HG03039 (cell line): ENCODE measurements at regions not wholly inside any gene's neighbourhood (a gene's known extent, or its start where the extent isn't known, plus 50 kb on each side); places are given as distances from the start of the nearest gene placed in this dataset.
"Not testable (repeated sequence)": the region's sequence is repeated elsewhere in the genome, so short reads cannot be mapped to it uniquely, and the experiment has no call there.

ENCODE experiments used
- ATAC-seq: cut with Tn5 transposase; IDR thresholded peaks from one replicate; pipeline ENCODE4 v1.9.1; 2021; ENCODE audit warnings: mild to moderate bottlenecking, moderate library complexity; ENCODE audit not compliant: unreplicated experiment

DNA sequence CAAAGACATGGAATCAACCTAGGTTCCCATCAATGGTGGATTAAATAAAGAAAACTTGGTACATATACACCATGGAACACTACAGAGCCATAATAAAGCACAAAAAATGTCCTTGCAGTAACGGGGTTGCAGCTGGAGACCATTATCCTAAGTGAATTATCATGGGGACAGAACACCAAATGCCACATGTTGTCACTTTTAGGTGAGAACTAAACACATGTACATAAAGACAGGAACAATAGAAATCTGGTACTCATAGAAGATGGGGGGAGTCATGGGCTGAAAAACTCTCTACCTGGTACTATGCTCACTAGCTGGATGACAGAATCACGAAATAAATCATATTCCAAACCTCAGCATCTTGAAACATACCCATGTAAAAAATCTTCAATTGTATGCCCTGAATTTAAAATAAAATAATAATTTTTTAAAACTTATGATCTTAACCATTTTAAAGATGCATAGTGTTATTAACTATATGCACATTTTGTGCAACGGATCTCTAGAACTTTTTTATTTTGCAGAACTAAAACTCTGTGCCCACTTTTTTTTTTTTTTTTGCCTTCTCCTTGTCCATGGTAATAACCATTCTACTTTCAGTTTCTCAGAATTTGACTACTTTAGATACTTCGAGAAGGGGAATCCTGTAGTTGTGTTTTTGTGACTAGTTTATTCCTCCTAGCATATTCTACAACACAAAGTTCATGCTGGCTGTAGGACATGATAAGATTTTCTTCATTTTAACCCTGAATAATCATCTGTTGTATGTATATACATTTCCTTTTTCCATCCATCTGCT lies 1081.6 kb upstream of the ACO1 start:
- ATAC-seq, result peak; percentile 87

DNA sequence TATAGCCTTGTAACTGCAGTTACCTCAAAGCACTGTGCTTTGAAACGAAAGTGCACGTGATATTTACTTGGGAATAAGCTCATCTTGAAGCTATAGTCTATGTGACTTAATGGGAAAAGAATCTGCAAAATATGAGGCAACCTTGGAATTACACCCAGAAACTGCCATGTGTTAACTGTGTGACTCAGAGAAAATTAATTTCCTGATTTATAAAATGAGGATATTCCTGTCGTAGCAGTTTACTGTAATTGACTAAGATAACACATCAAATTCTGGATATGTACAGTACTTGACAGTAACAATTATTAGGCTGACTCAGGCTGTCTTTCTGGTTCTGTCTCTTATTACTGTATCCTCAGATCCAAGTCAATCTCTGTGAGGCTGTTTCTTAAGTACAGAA lies 1079.9 kb upstream of the ACO1 start:
- no peak for ATAC-seq

DNA sequence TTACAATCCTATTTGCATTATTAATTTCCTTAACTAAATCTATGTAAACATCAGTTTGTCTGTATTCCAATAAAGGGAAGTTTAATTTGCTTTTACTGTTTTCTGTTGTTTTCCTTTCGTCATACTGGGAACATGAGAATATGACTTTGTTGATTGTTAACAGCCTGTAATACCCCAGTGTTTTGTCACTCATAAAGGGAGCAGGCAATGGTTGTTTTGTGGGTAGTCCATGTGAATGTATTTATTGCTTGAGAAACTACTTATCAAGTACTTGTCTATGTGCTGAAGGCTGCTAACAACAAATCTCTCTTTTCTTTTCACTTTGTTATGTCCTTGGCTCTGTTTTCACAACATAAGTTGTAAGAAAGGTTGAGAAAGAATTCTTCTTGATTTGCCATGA lies 1070.2 kb upstream of the ACO1 start:
- ATAC-seq, result no peak

DNA sequence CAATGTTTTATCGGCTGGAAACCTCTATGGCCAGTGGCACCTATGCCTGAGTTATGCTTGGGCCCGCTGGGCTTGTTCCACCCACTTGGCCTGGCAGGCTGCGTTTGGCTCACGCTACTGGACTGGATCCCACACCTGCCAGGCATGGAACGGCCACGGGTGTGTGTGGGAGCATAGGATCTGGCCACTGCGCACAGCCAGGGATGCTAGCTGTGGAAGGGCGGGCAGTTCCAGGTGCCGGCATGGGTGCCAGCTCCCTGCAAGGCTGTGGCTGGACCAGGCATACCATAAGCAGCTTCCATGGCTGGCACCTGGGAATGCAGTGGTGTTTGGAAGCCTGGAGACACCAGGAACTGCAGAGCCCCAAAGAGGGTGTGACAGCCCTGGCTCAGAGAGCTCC lies 1063.9 kb upstream of the ACO1 start:
- no peak for ATAC-seq

DNA sequence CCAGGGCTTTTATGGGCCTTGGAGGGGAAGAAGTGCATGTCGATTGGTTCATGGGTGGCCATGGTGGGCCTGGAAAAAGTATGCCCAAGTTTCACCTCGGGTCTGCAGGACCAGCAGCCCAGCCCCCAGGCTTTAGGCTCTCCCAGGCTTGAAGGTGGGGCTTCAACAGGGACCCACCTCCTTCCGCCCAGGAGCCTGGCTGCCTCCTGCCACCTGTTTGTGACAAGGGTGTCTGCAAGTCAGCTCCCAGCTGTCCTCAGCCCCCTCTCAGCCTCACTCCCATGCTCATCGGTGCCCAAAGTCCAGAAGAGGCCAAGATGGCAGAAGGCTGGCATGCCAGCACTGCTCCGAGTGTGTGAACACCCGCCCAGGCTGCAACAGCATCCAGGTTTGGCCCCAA lies 1063.2 kb upstream of the ACO1 start:
- no peak for ATAC-seq

DNA sequence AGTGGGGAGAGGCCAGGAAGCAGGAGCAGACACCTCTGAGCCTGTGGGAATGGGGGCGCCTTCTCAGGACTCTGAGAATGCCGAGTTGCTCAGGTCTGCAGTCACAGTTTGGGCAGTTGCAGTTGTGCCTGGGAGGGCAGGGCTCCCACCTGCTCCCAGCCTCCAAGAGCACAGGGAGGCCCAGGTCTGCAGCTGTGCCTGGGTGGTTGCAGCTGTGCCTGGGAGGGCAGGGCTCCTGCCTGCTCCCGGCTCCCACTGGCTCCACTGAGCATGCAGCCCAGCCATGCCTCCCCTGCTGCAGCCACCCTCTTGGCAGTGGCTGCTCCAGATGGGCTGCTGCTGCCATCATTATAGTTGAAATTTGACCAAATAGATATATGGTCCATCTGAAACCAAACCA lies 1062.8 kb upstream of the ACO1 start:
- ATAC-seq, result no peak

DNA sequence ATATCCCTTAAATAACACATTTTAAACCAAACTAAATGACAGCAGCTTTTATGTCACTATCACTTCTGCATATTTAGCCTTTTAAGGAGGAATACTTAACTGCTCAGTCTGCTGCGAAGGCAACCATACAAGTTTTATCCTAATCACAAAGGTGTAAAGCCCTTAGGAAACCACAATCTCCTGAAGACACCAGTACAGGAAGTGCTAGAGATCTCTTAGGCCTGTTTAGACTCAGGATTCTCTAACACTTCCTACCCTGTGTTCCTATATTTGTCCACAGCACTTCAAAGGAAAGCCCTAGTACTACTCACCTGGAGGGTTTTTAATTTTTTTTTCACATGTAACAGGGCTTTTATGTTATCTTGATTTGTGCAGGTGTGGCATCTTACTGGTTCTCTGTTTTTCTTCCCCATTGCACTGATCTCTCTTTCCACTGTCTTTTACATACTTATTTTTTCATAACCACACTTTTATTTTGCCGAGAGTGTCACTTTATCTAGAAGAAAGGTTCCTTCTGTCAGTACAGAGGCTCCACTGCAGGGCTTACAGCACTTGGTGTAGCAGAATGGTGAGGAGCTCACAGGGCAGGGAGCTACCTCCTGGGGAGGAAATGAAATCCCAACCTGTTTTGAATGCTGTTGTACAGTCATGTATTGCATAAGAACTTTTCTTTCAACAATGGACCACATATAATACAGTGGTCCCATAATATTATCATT lies 1060.6 kb upstream of the ACO1 start:
- no peak for ATAC-seq

DNA sequence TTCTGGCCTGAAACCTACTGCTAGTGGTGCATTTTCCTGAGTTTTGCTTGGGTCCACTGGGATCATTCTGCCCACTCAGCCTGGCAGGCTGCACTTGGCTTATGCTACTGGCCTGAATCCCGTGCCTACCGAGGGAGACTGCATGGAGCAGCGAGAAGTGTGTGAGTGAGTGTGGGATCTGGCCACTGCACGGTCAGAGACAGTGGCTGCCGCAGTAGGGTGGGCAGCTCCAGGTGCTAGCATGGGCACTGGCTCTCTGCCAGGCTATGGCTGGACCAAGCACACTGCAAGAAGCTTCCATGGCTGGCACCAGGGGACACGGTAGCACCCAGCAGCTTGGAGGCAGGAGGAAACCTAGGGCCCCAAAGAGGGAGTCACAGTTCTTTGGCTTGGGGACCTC lies 1058.7 kb upstream of the ACO1 start:
- no peak for ATAC-seq

DNA sequence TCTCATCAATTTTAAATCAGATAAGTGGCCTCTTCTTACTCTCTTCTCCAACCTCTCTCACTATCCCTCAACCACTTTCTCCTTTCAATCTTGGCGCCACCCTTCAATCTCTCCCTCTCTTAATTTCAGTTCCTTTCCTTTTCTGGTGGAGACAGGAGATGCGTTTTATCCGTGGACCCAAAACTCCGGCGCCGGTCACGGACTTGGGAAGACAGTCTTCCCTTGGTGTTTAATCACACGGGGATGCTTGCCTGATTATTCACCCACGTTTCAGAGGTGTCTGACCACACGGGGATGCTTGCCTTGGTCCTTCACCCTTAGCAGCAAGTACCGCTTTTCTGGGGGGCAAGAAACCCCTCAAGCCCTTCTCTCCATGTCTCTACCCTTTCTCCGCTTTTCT lies 1057.6 kb upstream of the ACO1 start:
- ATAC-seq, result not testable (repeated sequence)

DNA sequence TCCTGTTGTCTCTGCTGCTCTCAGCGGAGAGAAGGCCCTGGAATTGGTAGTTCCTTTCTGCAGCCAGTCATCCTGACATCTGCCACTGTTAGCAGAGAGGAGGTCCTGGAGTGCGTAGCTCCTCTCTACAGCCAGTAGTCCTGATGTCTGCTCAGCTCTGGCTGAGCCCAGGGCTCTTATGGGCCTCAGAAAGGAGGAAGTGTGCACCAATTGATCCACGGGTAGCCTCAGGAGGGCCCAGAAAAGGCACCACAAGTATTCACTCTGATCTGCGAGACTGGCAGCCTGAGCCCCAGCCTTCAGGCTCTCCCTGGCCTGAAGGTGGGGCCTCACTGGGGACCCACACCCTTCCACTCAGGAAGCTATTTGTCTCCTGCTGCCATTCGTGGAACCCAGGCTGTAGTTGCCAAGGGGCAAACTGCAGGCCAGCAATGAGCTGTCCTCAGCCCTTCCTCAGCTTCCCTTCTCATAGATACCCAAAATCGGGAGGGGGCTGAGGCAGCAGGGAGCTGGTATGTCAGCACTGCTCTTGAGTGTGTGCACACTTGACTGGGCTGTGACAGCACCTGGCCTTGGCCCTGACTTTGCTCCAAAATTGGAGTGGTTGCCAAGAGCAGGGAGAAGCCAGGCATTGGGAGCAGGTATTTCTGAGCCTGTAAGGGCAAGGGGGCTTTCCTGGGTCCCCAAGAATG lies 1049.5 kb upstream of the ACO1 start:
- ATAC-seq, result no peak

DNA sequence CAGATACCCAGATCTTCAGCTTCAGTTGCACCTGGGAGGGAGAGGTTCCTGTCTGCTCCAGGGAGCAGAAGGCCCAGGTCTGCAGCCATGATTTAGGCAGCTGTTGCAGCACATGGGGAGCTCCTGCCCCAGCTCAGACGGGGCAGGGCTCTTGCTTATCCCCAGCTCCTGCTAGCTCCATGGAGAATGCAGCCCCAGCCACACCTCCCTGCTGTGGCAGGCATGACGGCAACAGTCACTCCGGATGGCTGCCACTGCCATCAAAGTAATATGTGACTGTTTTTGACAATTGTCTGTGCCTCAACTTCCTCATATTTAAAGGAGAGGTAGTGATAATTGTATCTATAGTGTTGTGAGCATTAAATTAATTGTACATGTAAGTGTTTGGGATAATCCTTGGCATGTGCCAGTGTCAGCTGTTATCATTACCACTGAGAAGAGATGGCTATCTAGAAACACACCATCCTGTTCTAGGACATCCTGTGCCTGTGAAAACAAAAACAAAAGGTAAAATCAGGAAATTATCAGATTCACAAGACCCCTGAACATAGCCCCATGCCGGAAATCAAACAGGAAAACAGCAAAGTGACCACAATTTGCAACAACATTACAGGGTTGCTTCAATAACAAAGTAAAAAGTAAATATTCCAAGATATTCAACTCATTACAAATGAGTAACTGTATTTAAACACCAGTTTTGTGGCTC lies 1048.8 kb upstream of the ACO1 start:
- ATAC-seq, result no peak

DNA sequence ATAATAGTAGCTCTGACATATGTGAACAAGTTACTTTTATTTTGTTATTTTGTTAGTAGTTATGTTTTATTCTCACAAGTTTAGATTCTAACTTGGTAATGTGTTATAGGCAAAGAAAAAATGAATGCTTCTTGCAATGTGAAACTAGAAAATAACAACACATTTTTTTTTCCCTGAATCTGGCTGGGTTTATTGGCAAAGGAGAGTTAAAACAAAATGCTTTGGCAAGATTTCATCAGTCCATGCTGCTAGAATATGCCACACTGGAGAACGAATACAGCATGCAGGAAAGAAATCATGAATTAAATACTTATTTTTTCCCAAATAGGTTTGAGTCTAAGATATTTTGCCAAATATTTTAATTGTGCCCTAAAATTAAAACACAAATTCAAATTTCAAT lies 1048.1 kb upstream of the ACO1 start:
- ATAC-seq, result no peak

DNA sequence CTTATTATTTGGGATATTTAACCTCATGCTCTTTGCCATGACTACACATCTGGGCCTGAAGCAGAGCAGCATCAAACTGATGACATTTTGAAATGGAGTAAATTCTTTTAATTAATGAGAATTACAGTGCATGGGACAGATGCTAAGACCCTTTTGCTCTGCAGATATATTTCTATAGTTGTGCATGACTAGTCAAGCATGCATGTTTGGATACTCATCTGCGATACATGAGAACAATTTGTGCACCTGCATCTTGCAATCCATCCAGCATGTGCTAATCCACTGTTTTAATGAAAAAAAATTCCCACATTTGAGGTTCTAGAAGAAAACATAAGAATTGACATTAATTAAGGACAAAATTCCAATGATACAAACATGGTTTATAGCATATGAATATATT lies 1047.6 kb upstream of the ACO1 start:
- no peak for ATAC-seq

DNA sequence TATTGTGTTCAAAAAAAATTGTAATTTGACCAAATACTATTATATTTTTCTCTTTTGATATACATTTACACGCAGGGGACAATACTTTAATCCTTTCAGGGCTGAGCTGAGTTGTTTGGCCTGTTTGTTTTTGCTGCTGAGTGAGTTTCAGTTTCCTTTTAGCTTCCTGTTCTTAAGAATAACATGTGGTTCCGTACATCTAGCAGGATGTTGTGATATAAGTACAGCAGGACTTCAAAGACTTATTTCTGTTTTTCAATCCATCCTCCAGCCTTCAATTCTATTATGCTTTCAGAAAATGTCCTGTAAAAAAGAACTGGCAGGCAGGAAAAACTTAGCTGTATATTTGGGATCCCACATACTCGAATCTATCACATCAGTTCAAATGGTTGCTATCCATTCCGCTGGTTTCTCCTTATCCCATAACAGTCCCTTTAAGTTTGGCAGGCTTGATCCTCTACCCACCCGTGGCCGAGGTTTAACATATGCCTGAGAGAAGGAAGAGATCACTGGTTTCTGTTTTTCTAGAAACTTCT lies 1037.3 kb upstream of the ACO1 start:
- peak; percentile 99 for ATAC-seq

DNA sequence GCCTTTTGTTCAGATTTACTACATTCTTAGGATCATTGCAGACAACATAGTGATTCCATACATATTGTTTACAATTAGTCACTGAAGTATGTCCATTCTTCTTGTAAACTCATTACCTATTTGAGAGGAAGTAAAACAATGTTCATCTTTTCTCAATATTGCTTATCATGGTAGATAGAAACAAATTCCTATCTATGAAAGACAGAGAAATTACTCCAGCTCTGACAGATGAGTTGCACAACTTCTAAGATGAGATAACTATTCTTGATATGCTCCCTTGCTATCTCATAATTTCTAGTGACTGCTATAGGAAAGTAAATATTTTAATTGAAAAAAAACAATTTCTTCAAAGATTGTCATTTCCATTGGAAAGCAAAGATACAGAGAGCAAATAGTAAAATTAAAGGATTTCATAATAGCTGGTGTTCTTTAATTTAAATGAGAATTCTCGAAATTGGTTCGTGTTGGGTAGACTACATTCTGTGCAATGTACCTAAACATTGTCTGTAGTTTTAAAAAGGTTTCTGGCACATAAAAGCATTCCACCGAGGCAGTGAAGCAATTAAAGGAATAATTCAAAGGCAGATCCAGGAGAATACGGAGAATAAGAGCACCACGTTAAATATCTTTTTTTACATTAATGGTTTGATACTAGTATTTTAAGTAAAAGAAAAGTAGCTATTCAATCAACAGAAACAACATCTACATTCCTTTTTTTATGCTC lies 1029.1 kb upstream of the ACO1 start:
- ATAC-seq, result no peak

DNA sequence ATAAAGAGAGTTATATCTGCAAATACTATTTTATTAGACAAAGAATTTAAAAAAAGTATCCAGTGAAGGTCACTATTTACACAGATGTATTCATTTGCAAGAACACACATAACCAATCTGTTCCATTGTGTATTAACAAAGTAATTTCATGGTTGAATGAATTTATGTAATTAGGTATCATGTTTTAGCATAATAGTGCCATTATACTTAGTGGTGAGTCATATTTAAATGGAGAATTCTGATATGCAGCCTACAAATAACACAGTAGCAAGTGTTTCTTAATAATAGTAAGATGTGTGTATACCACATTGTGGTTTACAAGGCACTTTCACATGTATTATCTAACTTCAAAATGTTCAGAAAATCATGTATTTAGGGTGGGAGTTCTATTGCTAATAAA lies 1028.5 kb upstream of the ACO1 start:
- no peak for ATAC-seq

DNA sequence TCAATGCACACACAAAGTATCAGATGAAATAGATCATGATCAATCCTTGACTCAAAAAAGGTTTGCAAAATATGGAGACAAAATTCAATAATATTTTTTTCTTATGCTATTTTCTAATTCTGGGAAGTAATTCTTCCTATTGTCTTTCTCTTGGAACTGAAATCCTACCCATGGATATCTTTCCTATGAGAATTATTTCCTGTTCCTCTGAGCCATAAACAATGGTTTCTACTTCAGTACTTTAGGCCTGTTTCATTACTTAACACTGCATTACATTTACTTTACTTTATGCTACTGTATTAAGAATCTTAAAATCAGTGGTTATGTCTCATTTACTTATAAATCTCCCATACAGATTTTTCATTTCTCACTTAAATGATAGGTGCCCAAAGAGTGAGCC lies 1025.4 kb upstream of the ACO1 start:
- ATAC-seq, result no peak

DNA sequence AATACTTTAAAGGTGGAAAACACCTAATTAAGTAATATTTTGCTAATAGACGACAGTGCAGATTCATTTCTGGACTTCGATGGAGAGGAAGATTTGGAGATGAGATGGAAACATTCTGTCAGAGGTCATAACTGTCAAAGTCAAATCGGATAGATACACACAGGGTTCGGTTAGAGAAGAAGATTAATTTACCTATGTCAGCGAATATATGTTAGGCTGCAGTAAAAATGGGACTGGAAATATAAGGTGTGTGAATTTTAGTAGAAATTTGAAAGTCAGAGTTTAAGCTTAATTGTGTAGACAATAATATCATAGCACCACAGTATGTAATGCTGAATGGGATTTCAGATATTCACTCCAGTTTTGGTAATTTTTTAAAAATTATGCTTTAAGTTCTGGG lies 1020.3 kb upstream of the ACO1 start:
- no peak for ATAC-seq

DNA sequence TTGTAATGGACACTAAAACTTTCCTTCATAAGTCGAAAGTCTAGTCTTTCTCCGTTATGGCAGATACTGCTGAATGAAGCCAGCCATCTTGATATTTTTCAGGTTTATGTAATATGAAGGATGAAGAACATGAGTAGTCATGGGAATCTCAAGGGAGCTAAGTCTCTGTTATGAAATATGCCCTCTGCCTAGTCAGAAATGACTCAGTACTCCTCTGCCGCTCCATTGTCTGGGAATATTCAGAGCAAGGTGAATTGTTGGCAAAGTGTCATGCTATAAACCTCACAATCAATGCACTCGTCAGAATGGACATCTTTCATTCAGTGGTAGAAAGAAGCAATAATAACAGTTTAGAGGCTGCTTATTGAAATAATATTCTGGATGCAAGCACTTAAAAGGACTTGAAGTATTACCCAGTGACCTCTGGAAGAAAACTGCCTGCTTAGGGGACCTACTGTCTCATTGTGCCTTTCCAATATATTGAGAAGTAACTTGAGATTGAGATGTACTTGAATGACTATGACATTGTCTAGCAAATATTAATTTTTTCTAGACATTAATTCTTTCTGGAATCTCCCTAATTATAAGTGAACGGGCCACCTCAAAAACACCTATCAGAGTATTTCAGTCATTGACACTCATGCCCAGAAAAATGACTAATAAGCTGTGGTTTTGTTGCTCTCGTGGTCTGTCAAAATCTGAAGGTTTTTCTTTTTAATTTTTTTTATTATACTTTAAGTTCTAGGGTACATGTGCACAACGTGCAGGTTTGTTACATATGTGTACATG lies 1011.5 kb upstream of the ACO1 start:
- no peak for ATAC-seq

DNA sequence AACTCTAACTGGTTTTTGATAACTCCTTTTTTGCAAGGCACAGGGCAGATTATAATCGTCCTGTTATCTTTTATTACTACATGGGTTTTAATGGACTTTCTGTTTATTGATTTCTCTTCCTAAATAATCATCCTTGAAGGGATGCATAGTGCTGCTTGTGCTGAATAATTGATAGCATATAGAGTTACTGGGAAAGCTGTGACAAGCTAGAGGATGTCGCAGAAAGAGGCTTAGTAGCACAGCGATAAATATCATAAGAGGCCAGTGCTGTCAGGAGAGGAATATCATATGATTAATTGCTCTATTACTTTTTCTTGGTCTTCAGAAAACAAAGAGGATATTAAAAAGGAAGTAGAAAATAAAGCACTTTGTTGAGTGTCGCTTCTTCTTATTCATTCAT lies 1007.1 kb upstream of the ACO1 start:
- no peak for ATAC-seq
